IMR-90 (cell line): ENCODE measurements at regions not wholly inside any gene's neighbourhood (a gene's known extent, or its start where the extent isn't known, plus 50 kb on each side); places are given as distances from the start of the nearest gene placed in this dataset.

Experiments
- ATAC-seq: fragments of 200-7000 bp; cut with Tn5 transposase; 2 replicates; pipeline ENCODE4 v1.9.1; 2020; ENCODE audit warnings: low read depth, mild to moderate bottlenecking, moderate library complexity
- BruUV-seq: library from RNA; stranded (reverse); fragments of 400-500 nt; replicated peaks from 2 replicates; lab custom pipeline; 2021; lab: Mats Ljungman, UMichigan
- CTCF ChIA-PET: fragments of 300-600 bp; formaldehyde crosslinking; extraction: SDS; loops from one replicate; lab custom pipeline; 2021; ENCODE audit warnings: antibody characterized with exemption; lab: Yijun Ruan, JAX
- POLR2A ChIA-PET: fragments of 300-600 bp; sonication (Branson Sonifier 250); formaldehyde crosslinking; loops from one replicate; lab custom pipeline; 2022; ENCODE audit warnings: antibody characterized with exemption; ENCODE audit not compliant: unreplicated experiment; lab: Charles Lee
- DNase-seq: peaks from one replicate; pipeline ENCODE4 v3.0.0; 2013
- H2AFZ ChIP-seq: replicated peaks from 2 replicates; pipeline ENCODE3; 2013; ENCODE audit warnings: low read length, mild to moderate bottlenecking; ENCODE audit not compliant: poor library complexity
- H2AK5ac ChIP-seq: 2 replicates; pipeline ENCODE4 v1.6.1; 2013; ENCODE audit warnings: low read depth, low read length, inconsistent platforms
- H2AK9ac ChIP-seq: replicated peaks from 2 replicates; pipeline ENCODE3; 2013; ENCODE audit warnings: mild to moderate bottlenecking, low read depth, low read length, moderate library complexity; ENCODE audit not compliant: poor library complexity
- H2BK120ac ChIP-seq: 2 replicates; pipeline ENCODE4 v1.6.1; 2013; ENCODE audit warnings: low read depth, low read length, inconsistent platforms
- H2BK15ac ChIP-seq: 3 replicates; pipeline ENCODE4 v1.6.1; 2013; ENCODE audit warnings: low read depth, low read length, inconsistent platforms
- H2BK20ac ChIP-seq: 2 replicates; pipeline ENCODE4 v1.6.1; 2013; ENCODE audit warnings: low read depth, mild to moderate bottlenecking, inconsistent platforms, low read length, moderate library complexity
- H2BK5ac ChIP-seq: 2 replicates; pipeline ENCODE4 v1.6.1; 2013; ENCODE audit warnings: mild to moderate bottlenecking, low read depth, low read length, inconsistent platforms; ENCODE audit not compliant: poor library complexity, severe bottlenecking
- H3K14ac ChIP-seq: replicated peaks from 2 replicates; pipeline ENCODE4 v1.6.1; 2013; ENCODE audit warnings: low read depth, low read length, inconsistent platforms
- H3K18ac ChIP-seq: 2 replicates; pipeline ENCODE4 v1.6.1; 2013; ENCODE audit warnings: low read depth, low read length, control low read depth
- H3K23ac ChIP-seq: 2 replicates; pipeline ENCODE4 v1.6.1; 2013; ENCODE audit warnings: low read depth, low read length, inconsistent platforms
- H3K27ac ChIP-seq: 2 replicates; pipeline ENCODE4 v1.5.1; 2013; ENCODE audit warnings: mild to moderate bottlenecking, control low read depth, low read length; ENCODE audit not compliant: insufficient read depth
- H3K27me3 ChIP-seq: 2 replicates; pipeline ENCODE4 v1.6.1; 2013; ENCODE audit warnings: low read length; ENCODE audit not compliant: control insufficient read depth, insufficient read depth
- H3K36me3 ChIP-seq: 2 replicates; pipeline ENCODE4 v1.6.1; 2013; ENCODE audit warnings: low read length, mixed read lengths; ENCODE audit not compliant: control insufficient read depth, insufficient read depth
- H3K4ac ChIP-seq: 2 replicates; pipeline ENCODE4 v1.6.1; 2013; ENCODE audit warnings: low read depth, low read length, inconsistent platforms
- H3K4me1 ChIP-seq: 2 replicates; pipeline ENCODE4 v1.6.1; 2013; ENCODE audit warnings: low read length, mixed read lengths; ENCODE audit not compliant: control insufficient read depth, insufficient read depth
- H3K4me2 ChIP-seq: 2 replicates; pipeline ENCODE4 v1.6.1; 2013; ENCODE audit warnings: low read depth, mild to moderate bottlenecking, control low read depth, low read length, moderate library complexity
- H3K4me3 ChIP-seq: 2 replicates; pipeline ENCODE4 v1.5.1; 2013; ENCODE audit warnings: low read depth, mild to moderate bottlenecking, control low read depth, low read length, moderate library complexity; ENCODE audit not compliant: insufficient read depth
- H3K56ac ChIP-seq: 2 replicates; pipeline ENCODE4 v1.6.1; 2013; ENCODE audit warnings: low read length, inconsistent platforms; ENCODE audit not compliant: insufficient read depth; ENCODE audit errors: extremely low read depth
- H3K79me1 ChIP-seq, 2 experiments: 2 replicates each; pipeline ENCODE4 v1.6.1; 2013; ENCODE audit warnings: low read length in 2 of 2, inconsistent platforms in 1 of 2, low read depth in 1 of 2
- H3K9ac ChIP-seq: 2 replicates; pipeline ENCODE4 v1.6.1; 2013; ENCODE audit warnings: low read depth, low read length, control low read depth
- H3K9me1 ChIP-seq: 2 replicates; pipeline ENCODE4 v1.6.1; 2013; ENCODE audit warnings: low read length, inconsistent platforms; ENCODE audit not compliant: insufficient read depth
- H3K9me3 ChIP-seq: 2 replicates; pipeline ENCODE4 v1.6.1; 2013; ENCODE audit warnings: low read length; ENCODE audit not compliant: control insufficient read depth, insufficient read depth
- H4K20me1 ChIP-seq: 2 replicates; pipeline ENCODE4 v1.6.1; 2013; ENCODE audit warnings: low read length, inconsistent platforms; ENCODE audit not compliant: insufficient read depth
- H4K5ac ChIP-seq: 2 replicates; pipeline ENCODE4 v1.6.1; 2013; ENCODE audit warnings: mild to moderate bottlenecking, low read depth, low read length, control low read depth
- H4K8ac ChIP-seq, 2 experiments: 2 replicates each; pipeline ENCODE4 v1.6.1; 2013; ENCODE audit warnings: low read depth in 2 of 2, low read length in 2 of 2, control low read depth in 1 of 2, inconsistent platforms in 1 of 2
- H4K91ac ChIP-seq: 2 replicates; pipeline ENCODE4 v1.6.1; 2013; ENCODE audit warnings: low read depth, low read length, inconsistent platforms; ENCODE audit not compliant: insufficient read depth
- FOS ChIP-seq: fragments of 150-350 bp; IDR thresholded peaks from 2 replicates; pipeline ENCODE4 v1.6.1; 2016; ENCODE audit warnings: low read depth, low read length
- MAZ ChIP-seq: IDR thresholded peaks from 2 replicates; pipeline ENCODE4 v1.6.1; 2012; ENCODE audit warnings: low read depth, mild to moderate bottlenecking, low read length, improper control_type of control experiment, moderate library complexity, borderline replicate concordance
- WGBS, 2 experiments: methylation state at CpG; one replicate each; pipeline versions ENCODE4 v1.1.5 to v1.1.7; 2013; ENCODE audit warnings: missing lambda C conversion rate in 2 of 2; ENCODE audit not compliant: insufficient read length in 1 of 2; ENCODE audit errors: extremely low coverage in 2 of 2; 5-methylcytosine and 5-hydroxymethylcytosine counted together
- dilution Hi-C: fragments of 300-500 bp; cut with HindIII; formaldehyde crosslinking; loops from one replicate; pipeline ENCODE4 v1.14.3; 2018; ENCODE audit warnings: low sequenced_read_pairs; ENCODE audit not compliant: unreplicated experiment
- in situ Hi-C: fragments of 300-500 bp; cut with MboI; formaldehyde crosslinking; loops from 3 replicates; pipeline ENCODE4 v1.14.3; 2019; ENCODE audit warnings: low sequenced_read_pairs, inconsistent platforms, mixed read lengths
- intact Hi-C: fragments of 100-400 bp; cut with micrococcal nuclease; formaldehyde crosslinking; loops from 2 replicates; pipeline ENCODE4 v1.10.0; 2022

DNA sequence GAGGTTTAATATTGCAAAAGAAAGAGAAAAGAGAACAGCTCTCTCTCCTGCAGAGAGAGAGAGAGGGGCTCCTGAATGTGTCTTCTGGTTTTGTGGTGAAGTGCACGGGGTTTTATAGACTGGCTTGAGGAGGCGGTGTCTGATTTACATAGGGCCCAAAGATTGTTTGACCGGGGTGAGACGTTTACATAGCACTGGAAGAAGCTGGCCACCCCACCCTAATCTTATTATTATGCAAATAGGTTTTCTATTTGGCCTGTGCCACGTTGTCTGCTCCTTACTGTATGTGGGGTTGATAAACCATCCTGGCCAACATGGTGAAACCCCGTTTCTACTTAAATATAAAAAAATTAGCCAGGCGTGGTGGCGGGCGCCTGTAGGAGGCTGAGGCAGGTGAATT, 268.6 kb downstream of the SV2B start:
- WGBS, 2 experiments = no CpG with 5 or more reads among the region's 9 CpGs
- TF ChIP-seq FOS = no peak
- TF ChIP-seq MAZ = no peak
- Histone ChIP-seq H4K5ac (no peak overlapping the region), H3K4me1 (no peaks in the 10 kb centered on the region), H3K18ac (no peak overlapping the region), H4K8ac (no peak overlapping the region), H3K4me3 (no peak overlapping the region), H3K56ac (no peak overlapping the region), H4K20me1 (no peaks in the 10 kb centered on the region), H3K27me3 (no peaks in the 10 kb centered on the region), H2AFZ (no peak overlapping the region), H3K9me1 (no peaks in the 10 kb centered on the region), H4K91ac (no peak overlapping the region), H3K14ac (no peak overlapping the region), H2AK5ac (no peak overlapping the region), H2BK20ac (no peak overlapping the region), H3K79me1 (no peaks in the 10 kb centered on the region), H3K4me2 (no peak overlapping the region), H3K9ac (no peak overlapping the region), H3K4ac (no peak overlapping the region), H2BK15ac (no peak overlapping the region), H3K27ac (no peak overlapping the region), H3K9me3 (no peaks in the 10 kb centered on the region), H2AK9ac (no peak overlapping the region), H2BK5ac (no peak overlapping the region), H3K23ac (no peak overlapping the region), H3K36me3 (no peaks in the 10 kb centered on the region), H2BK120ac (no peak overlapping the region)
- DNase-seq (no peak), ATAC-seq (no peak)
- in situ Hi-C loops = no loop called here
- no TSS peak for BruUV-seq
- intact Hi-C loops = no loop called here
- CTCF ChIA-PET = no interaction called here
- dilution Hi-C loops = no loop called here
- POLR2A ChIA-PET = no interaction called here
